ENCODE measurements at regions not wholly inside any gene's neighbourhood (a gene's known extent, or its start where the extent isn't known, plus 50 kb on each side); places are given as distances from the start of the nearest gene placed in this dataset.

DNA sequence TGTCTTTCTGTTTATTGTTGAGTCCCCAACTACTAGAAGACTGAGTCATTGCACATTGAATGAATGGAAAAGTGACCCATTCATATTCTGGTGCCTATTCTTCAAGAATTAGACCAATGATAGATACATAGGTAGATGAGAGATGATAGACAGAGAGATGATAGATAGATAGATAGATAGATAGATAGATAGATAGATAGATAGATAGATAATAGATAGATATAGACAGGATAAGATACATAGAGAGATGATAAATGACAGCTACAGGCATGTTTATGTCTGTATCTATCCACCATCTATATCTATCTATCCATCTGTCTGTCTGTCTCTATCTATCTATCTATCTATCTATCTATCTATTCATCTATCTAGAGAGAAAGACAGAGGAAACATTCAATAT is 170.3 kb upstream of the ARRDC4 start:
- H3K9me3 Mint-ChIP-seq, result peaks cover 0 to 17% (median 0%) of the 10 kb centered on the region in 7 donors
- H3K27me3 Mint-ChIP-seq, result peaks cover 10 to 15% (median 11%) of the 10 kb centered on the region in 3 donors
- H3K4me1 Mint-ChIP-seq, result no peaks in the 10 kb centered on the region
- no peak overlapping the region for H3K27ac Mint-ChIP-seq
- no peaks in the 10 kb centered on the region for H3K36me3 Mint-ChIP-seq
- no peak overlapping the region for H3K4me3 Mint-ChIP-seq
- no peak for ATAC-seq (ENCODE audit: low read depth in 2 of 2)
- DNase-seq, result no peak

GRCh38 chr15:97791824-97792792 is 168.4 kb upstream of the ARRDC4 start:
- Mint-ChIP-seq H3K27ac (no peak overlapping the region), H3K27me3 (peaks cover 10 to 15% (median 11%) of the 10 kb centered on the region in 3 donors), H3K4me3 (no peak overlapping the region), H3K4me1 (no peaks in the 10 kb centered on the region), H3K9me3 (peaks cover 0 to 17% (median 0%) of the 10 kb centered on the region in 7 donors), H3K36me3 (no peaks in the 10 kb centered on the region)
- DNase-seq, result no peak
- ATAC-seq (ENCODE audit: low read depth in 2 of 2), result no peak

DNA sequence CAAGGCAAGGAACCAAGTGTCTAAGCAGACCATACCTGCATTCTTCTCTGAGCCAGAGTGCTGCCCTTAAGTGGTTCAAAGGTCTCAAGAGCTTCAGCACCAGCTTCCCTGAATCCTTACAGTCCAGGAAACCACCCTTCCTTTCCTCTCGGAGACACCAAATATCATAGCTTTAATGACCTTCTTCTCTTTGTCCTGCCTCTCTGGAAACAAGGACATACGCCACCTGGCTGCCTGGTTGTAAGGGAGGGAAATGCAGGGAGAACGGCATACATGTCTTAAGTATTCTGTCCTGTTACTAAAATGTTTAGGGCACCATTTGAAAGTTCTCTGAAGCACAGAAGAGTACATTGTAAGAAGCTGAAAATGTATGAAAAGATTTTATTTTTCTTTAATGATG is 155.6 kb upstream of the ARRDC4 start:
- Mint-ChIP-seq H3K4me1 (no peaks in the 10 kb centered on the region), H3K27me3 (peaks cover 0 to 4% (median 0%) of the 10 kb centered on the region in 3 donors), H3K27ac (no peak overlapping the region), H3K4me3 (no peak overlapping the region), H3K36me3 (no peaks in the 10 kb centered on the region), H3K9me3 (peaks cover 0 to 4% (median 2%) of the 10 kb centered on the region in 7 donors)
- DNase-seq, result no peak
- no peak for ATAC-seq (ENCODE audit: low read depth in 2 of 2)

- Mint-ChIP-seq H3K27me3 (peaks cover 0 to 4% (median 0%) of the 10 kb centered on the region in 3 donors), H3K9me3 (peaks cover 2 to 10% (median 6%) of the 10 kb centered on the region in 7 donors), H3K4me1 (no peaks in the 10 kb centered on the region), H3K36me3 (no peaks in the 10 kb centered on the region), H3K4me3 (no peak overlapping the region), H3K27ac (no peak overlapping the region)
- ATAC-seq (ENCODE audit: low read depth in 2 of 2), result no peak
- DNase-seq, result no peak
Observed at GRCh38 chr15:97806766-97807165, 153.7 kb upstream of the ARRDC4 start.

- Mint-ChIP-seq H3K27me3 (peaks cover 0 to 4% (median 0%) of the 10 kb centered on the region in 3 donors), H3K4me1 (no peaks in the 10 kb centered on the region), H3K27ac (peak overlapping the region in 1 of 6 donors; percentile 12), H3K9me3 (peaks cover 0 to 12% (median 4%) of the 10 kb centered on the region in 7 donors), H3K36me3 (no peaks in the 10 kb centered on the region), H3K4me3 (no peak overlapping the region)
- DNase-seq (no peak), ATAC-seq (ENCODE audit: low read depth in 2 of 2) (no peak)
Observed at GRCh38 chr15:97815835-97816234, 144.7 kb upstream of the ARRDC4 start.

- Mint-ChIP-seq H3K27me3 (peaks cover 0 to 4% (median 0%) of the 10 kb centered on the region in 3 donors), H3K9me3 (peaks cover 0 to 2% (median 0%) of the 10 kb centered on the region in 7 donors), H3K4me3 (no peak overlapping the region), H3K36me3 (no peaks in the 10 kb centered on the region), H3K4me1 (no peaks in the 10 kb centered on the region), H3K27ac (no peak overlapping the region)
- ATAC-seq (ENCODE audit: low read depth in 2 of 2), result no peak
- no peak for DNase-seq
Observed at GRCh38 chr15:97817276-97817890, 143.1 kb upstream of the ARRDC4 start.

- Mint-ChIP-seq H3K27me3 (no peaks in the 10 kb centered on the region), H3K9me3 (peaks cover 0 to 28% (median 8%) of the 10 kb centered on the region in 7 donors), H3K4me3 (no peak overlapping the region), H3K4me1 (no peaks in the 10 kb centered on the region), H3K36me3 (no peaks in the 10 kb centered on the region), H3K27ac (peak overlapping the region in 1 of 6 donors; percentile 70)
- DNase-seq (no peak), ATAC-seq (ENCODE audit: low read depth in 2 of 2) (no peak)
Observed at GRCh38 chr15:97836003-97836402, 124.5 kb upstream of the ARRDC4 start.

- no peak overlapping the region for H3K4me3 Mint-ChIP-seq
- no peaks in the 10 kb centered on the region for H3K27me3 Mint-ChIP-seq
- peaks cover 0 to 18% (median 5%) of the 10 kb centered on the region in 7 donors for H3K9me3 Mint-ChIP-seq
Observed at GRCh38 chr15:97837896-97838295, 122.6 kb upstream of the ARRDC4 start.

DNA sequence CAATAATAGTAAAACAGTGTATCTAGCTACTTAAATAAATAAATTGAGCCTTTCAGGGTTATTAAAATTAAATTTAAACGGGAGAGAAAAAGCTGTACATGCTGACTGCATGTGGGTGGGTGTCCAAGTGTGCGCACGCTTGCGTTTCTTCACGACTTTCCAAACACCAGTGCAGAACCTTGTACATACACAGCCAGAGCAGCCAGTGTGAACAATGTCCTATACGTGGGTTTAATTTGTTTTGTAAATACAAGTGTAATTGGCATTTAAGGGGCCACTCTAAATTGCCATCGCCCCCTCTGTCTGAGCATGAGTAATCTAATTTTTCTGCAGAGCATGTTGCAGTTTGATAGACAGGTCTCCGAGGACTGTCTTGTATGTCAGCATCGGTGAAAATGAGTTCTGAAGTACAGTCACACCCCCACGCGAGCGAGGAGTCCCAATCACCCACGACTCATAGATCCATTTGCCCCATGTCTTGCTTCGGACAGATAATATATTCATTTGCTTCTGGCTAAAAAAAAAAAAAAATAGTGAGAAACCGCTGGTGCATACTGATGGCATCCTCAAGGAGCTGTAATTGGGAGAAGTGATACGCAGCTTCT is 121.8 kb upstream of the ARRDC4 start:
- H3K4me1 Mint-ChIP-seq, result no peaks in the 10 kb centered on the region
- H3K9me3 Mint-ChIP-seq, result peaks cover 0 to 14% (median 2%) of the 10 kb centered on the region in 7 donors
- DNase-seq, result no peak
- no peak overlapping the region for H3K4me3 Mint-ChIP-seq
- no peak overlapping the region for H3K27ac Mint-ChIP-seq
- no peak for ATAC-seq (ENCODE audit: low read depth in 2 of 2)
- H3K27me3 Mint-ChIP-seq, result no peaks in the 10 kb centered on the region
- no peaks in the 10 kb centered on the region for H3K36me3 Mint-ChIP-seq

More at GRCh38 chr15:97837896-97838295, 122.6 kb upstream of the ARRDC4 start:
- Mint-ChIP-seq H3K27ac (no peak overlapping the region), H3K4me1 (no peaks in the 10 kb centered on the region), H3K36me3 (no peaks in the 10 kb centered on the region)
- DNase-seq (no peak), ATAC-seq (ENCODE audit: low read depth in 2 of 2) (no peak)

DNA sequence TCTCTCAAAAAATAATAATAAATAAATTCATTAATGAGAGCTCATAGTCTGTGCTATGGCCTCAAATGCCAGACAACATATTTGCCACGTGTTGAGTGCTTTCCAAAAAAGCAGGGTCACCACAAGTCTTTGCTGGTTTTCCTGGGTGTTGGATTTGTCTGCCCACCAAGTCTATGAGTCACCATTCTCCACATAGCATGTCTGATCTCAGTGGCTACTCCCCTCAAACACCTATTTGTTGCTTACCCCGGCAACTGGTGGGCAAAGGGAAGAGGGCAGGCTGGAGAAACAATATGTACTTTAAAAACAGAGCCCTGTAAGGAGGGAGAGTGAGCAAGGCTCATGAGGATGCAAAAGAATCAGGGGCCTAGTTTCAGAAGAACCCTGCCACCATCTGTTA is 120.0 kb upstream of the ARRDC4 start:
- H3K4me3 Mint-ChIP-seq, result no peak overlapping the region
- H3K4me1 Mint-ChIP-seq, result no peaks in the 10 kb centered on the region
- H3K9me3 Mint-ChIP-seq, result peaks cover 0 to 9% (median 0%) of the 10 kb centered on the region in 7 donors
- H3K36me3 Mint-ChIP-seq, result no peaks in the 10 kb centered on the region
- DNase-seq (no peak), ATAC-seq (ENCODE audit: low read depth in 2 of 2) (no peak)
- H3K27me3 Mint-ChIP-seq, result no peaks in the 10 kb centered on the region
- no peak overlapping the region for H3K27ac Mint-ChIP-seq

DNA sequence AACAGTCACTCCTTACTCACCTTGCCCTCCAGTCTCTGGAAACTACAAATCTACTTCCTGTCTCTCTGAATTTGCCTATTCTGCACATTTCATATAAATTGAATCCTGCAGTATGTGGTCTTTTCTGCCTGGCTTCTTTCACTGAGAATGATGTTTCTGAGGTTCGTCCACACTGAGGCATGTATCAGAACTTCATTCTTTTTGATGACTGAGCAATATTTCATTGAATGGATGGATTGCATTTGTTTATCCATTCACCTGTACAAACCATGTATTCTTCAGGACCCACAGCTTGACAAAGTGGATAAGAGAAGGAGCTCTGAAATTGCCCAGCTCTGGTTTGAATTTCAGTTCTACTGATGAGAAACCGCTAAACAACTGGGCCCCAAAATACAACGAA is 118.9 kb upstream of the ARRDC4 start:
- DNase-seq (no peak), ATAC-seq (ENCODE audit: low read depth in 2 of 2) (no peak)
- Mint-ChIP-seq H3K4me3 (no peak overlapping the region), H3K9me3 (peaks cover 0 to 2% (median 0%) of the 10 kb centered on the region in 7 donors), H3K27ac (no peak overlapping the region), H3K36me3 (no peaks in the 10 kb centered on the region), H3K4me1 (no peaks in the 10 kb centered on the region), H3K27me3 (no peaks in the 10 kb centered on the region)

- no peak for DNase-seq
- Mint-ChIP-seq H3K36me3 (no peaks in the 10 kb centered on the region), H3K27me3 (peaks cover 0 to 3% (median 0%) of the 10 kb centered on the region in 3 donors), H3K4me3 (no peak overlapping the region), H3K9me3 (peaks cover 0 to 18% (median 2%) of the 10 kb centered on the region in 7 donors), H3K27ac (no peak overlapping the region), H3K4me1 (no peaks in the 10 kb centered on the region)
- ATAC-seq (ENCODE audit: low read depth in 2 of 2), result no peak
Observed at GRCh38 chr15:97849183-97849582, 111.3 kb upstream of the ARRDC4 start.

- Mint-ChIP-seq H3K4me3 (no peak overlapping the region), H3K27ac (no peak overlapping the region), H3K27me3 (no peaks in the 10 kb centered on the region), H3K36me3 (no peaks in the 10 kb centered on the region), H3K9me3 (peaks cover 2 to 25% (median 10%) of the 10 kb centered on the region in 7 donors), H3K4me1 (no peaks in the 10 kb centered on the region)
- DNase-seq (no peak), ATAC-seq (ENCODE audit: low read depth in 2 of 2) (no peak)
Observed at GRCh38 chr15:97858296-97858695, 102.2 kb upstream of the ARRDC4 start.

Measured in naive B cell (primary cell).